ENCODE measurements at regions not wholly inside any gene's neighbourhood (a gene's known extent, or its start where the extent isn't known, plus 50 kb on each side); places are given as distances from the start of the nearest gene placed in this dataset.

DNA sequence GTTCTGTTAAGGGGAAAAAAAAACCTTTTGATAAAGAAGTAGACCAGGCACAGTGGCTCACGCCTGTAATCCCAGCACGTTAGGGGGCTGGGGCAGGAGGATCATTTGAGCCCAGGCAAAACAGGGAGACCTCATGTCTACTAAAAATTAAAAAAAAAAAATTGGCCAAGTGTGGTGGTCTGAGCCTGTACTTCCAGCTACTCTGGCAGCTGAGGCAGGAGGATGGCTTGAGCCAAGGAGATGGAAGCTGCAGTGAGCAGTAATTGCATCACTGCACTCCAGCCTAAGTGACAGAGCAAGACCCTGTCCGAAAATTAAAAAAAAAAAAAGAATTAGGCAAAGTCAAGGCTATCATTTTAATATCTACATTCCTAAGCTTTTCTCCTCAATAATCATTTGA is 124.8 kb upstream of the CPM start:
- TF ChIP-seq POLR2A (IDR thresholded peaks at IDR 0.05) (no peak), CTCF (IDR thresholded peaks at IDR 0.05) (no peak)
